ENCODE measurements at regions not wholly inside any gene's neighbourhood (a gene's known extent, or its start where the extent isn't known, plus 50 kb on each side); places are given as distances from the start of the nearest gene placed in this dataset.
A peak's percentile ranks its signal among the peaks of the same experiment; 100 is the strongest.
"Not testable (repeated sequence)": the region's sequence is repeated elsewhere in the genome, so short reads cannot be mapped to it uniquely, and the experiment has no call there.

GRCh38 chr7:101708223-101708622, 79.1 kb upstream of the MYL10 start:
- DNase-seq (ENCODE audit: low spot score): no peak

- no peak for DNase-seq (ENCODE audit: low spot score)
Observed at GRCh38 chr7:101712652-101713051, 83.6 kb upstream of the MYL10 start.

GRCh38 chr7:101714097-101714496, 85.0 kb upstream of the MYL10 start:
- DNase-seq (ENCODE audit: low spot score): no peak

- no peak for DNase-seq (ENCODE audit: low spot score)
Observed at GRCh38 chr7:101717628-101718357, 88.7 kb upstream of the MYL10 start.

GRCh38 chr7:101718363-101719122, 89.4 kb upstream of the MYL10 start:
- DNase-seq (ENCODE audit: low spot score): no peak

GRCh38 chr7:101719123-101719470, 90.0 kb upstream of the MYL10 start:
- DNase-seq (ENCODE audit: low spot score): no peak

- no peak for DNase-seq (ENCODE audit: low spot score)
Observed at GRCh38 chr7:101720324-101720723, 91.2 kb upstream of the MYL10 start.

GRCh38 chr7:101722247-101722646, 93.2 kb upstream of the MYL10 start:
- DNase-seq (ENCODE audit: low spot score): no peak

GRCh38 chr7:101723835-101724234, 93.6 kb upstream of the CUX1 start:
- DNase-seq (ENCODE audit: low spot score): no peak

- no peak for DNase-seq (ENCODE audit: low spot score)
Observed at GRCh38 chr7:101724957-101725356, 92.5 kb upstream of the CUX1 start.

- DNase-seq (ENCODE audit: low spot score): no peak
Observed at GRCh38 chr7:101725921-101726320, 91.5 kb upstream of the CUX1 start.

GRCh38 chr7:101727184-101727583, 90.2 kb upstream of the CUX1 start:
- DNase-seq (ENCODE audit: low spot score): no peak

GRCh38 chr7:101728128-101728527, 89.3 kb upstream of the CUX1 start:
- DNase-seq (ENCODE audit: low spot score): no peak

GRCh38 chr7:101728873-101729240, 88.6 kb upstream of the CUX1 start:
- DNase-seq (ENCODE audit: low spot score): not testable (repeated sequence)

- DNase-seq (ENCODE audit: low spot score): no peak
Observed at GRCh38 chr7:101729241-101729883, 88.1 kb upstream of the CUX1 start.

GRCh38 chr7:101731502-101732084, 85.8 kb upstream of the CUX1 start:
- DNase-seq (ENCODE audit: low spot score): no peak

GRCh38 chr7:101733713-101734475, 83.5 kb upstream of the CUX1 start:
- DNase-seq (ENCODE audit: low spot score): peak; percentile 11

- DNase-seq (ENCODE audit: low spot score): no peak
Observed at GRCh38 chr7:101736084-101736483, 81.3 kb upstream of the CUX1 start.

- DNase-seq (ENCODE audit: low spot score): no peak
Observed at GRCh38 chr7:101739775-101740398, 77.5 kb upstream of the CUX1 start.

GRCh38 chr7:101740981-101741725, 76.3 kb upstream of the CUX1 start:
- no peak for DNase-seq (ENCODE audit: low spot score)
